Adipocyte (in vitro differentiated cells): ENCODE measurements at regions not wholly inside any gene's neighbourhood (a gene's known extent, or its start where the extent isn't known, plus 50 kb on each side); places are given as distances from the start of the nearest gene placed in this dataset.

ENCODE experiments used
- DNase-seq: peaks from one replicate; pipeline ENCODE4 v3.0.0-alpha.2; 2015; ENCODE audit warnings: low read depth
- H3K27me3 ChIP-seq: replicated peaks from 2 replicates; pipeline ENCODE4 v1.7.0; 2013; ENCODE audit warnings: mild to moderate bottlenecking, low read length, moderate library complexity; ENCODE audit not compliant: control insufficient read depth, insufficient read depth
- H3K36me3 ChIP-seq: 2 replicates; pipeline ENCODE4 v1.7.0; 2013; ENCODE audit warnings: low read length, mild to moderate bottlenecking, moderate library complexity; ENCODE audit not compliant: control insufficient read depth, insufficient read depth, severe bottlenecking
- H3K4me1 ChIP-seq: 2 replicates; pipeline ENCODE4 v1.7.0; 2013; ENCODE audit warnings: mild to moderate bottlenecking, low read length, moderate library complexity; ENCODE audit not compliant: control insufficient read depth, insufficient read depth
- H3K4me3 ChIP-seq: 2 replicates; pipeline ENCODE4 v1.7.0; 2013; ENCODE audit warnings: mild to moderate bottlenecking, low read length, moderate library complexity
- H3K9ac ChIP-seq: 2 replicates; pipeline ENCODE4 v1.7.0; 2013; ENCODE audit warnings: mild to moderate bottlenecking, low read length, moderate library complexity
- H3K9me3 ChIP-seq: 2 replicates; pipeline ENCODE4 v1.7.0; 2013; ENCODE audit warnings: mild to moderate bottlenecking, low read length, moderate library complexity; ENCODE audit not compliant: control insufficient read depth

- no peak overlapping the region for H3K9ac ChIP-seq
- no peaks in the 10 kb centered on the region for H3K9me3 ChIP-seq
- no peak overlapping the region for H3K4me3 ChIP-seq
- DNase-seq: no peak
- no peaks in the 10 kb centered on the region for H3K36me3 ChIP-seq
- no peaks in the 10 kb centered on the region for H3K27me3 ChIP-seq
- H3K4me1 ChIP-seq: peaks cover 19% of the 10 kb centered on the region
These were observed 590.4 kb upstream of the WWC1 start for GRCh38 chr5:167701051-167701450.

GRCh38 chr5:167702014-167702413 is 589.4 kb upstream of the WWC1 start:
- Histone ChIP-seq H3K36me3 (no peaks in the 10 kb centered on the region), H3K9ac (no peak overlapping the region), H3K9me3 (no peaks in the 10 kb centered on the region), H3K4me1 (peaks cover 19% of the 10 kb centered on the region), H3K27me3 (no peaks in the 10 kb centered on the region), H3K4me3 (no peak overlapping the region)
- DNase-seq: no peak

- H3K9ac ChIP-seq: no peak overlapping the region
- H3K4me1 ChIP-seq: peaks cover 6% of the 10 kb centered on the region
- no peak for DNase-seq
- H3K9me3 ChIP-seq: no peaks in the 10 kb centered on the region
- no peaks in the 10 kb centered on the region for H3K36me3 ChIP-seq
- no peak overlapping the region for H3K4me3 ChIP-seq
- H3K27me3 ChIP-seq: no peaks in the 10 kb centered on the region
These were observed 583.0 kb upstream of the WWC1 start for GRCh38 chr5:167708449-167708848.

- Histone ChIP-seq H3K9ac (no peak overlapping the region), H3K4me1 (peaks cover 6% of the 10 kb centered on the region), H3K9me3 (no peaks in the 10 kb centered on the region), H3K4me3 (no peak overlapping the region), H3K36me3 (no peaks in the 10 kb centered on the region), H3K27me3 (no peaks in the 10 kb centered on the region)
- no peak for DNase-seq
These were observed 581.8 kb upstream of the WWC1 start for GRCh38 chr5:167709625-167710024.

- Histone ChIP-seq H3K27me3 (no peaks in the 10 kb centered on the region), H3K36me3 (no peaks in the 10 kb centered on the region), H3K4me3 (no peak overlapping the region), H3K4me1 (peaks cover 6% of the 10 kb centered on the region), H3K9ac (no peak overlapping the region), H3K9me3 (no peaks in the 10 kb centered on the region)
- DNase-seq: peak; percentile 23
These were observed 580.9 kb upstream of the WWC1 start for GRCh38 chr5:167710444-167711073.

- no peaks in the 10 kb centered on the region for H3K9me3 ChIP-seq
- H3K4me3 ChIP-seq: no peak overlapping the region
- no peak for DNase-seq
- H3K4me1 ChIP-seq: peaks cover 6% of the 10 kb centered on the region
- no peaks in the 10 kb centered on the region for H3K36me3 ChIP-seq
- H3K9ac ChIP-seq: no peak overlapping the region
- no peaks in the 10 kb centered on the region for H3K27me3 ChIP-seq
These were observed 578.4 kb upstream of the WWC1 start for GRCh38 chr5:167712986-167713585.

DNA sequence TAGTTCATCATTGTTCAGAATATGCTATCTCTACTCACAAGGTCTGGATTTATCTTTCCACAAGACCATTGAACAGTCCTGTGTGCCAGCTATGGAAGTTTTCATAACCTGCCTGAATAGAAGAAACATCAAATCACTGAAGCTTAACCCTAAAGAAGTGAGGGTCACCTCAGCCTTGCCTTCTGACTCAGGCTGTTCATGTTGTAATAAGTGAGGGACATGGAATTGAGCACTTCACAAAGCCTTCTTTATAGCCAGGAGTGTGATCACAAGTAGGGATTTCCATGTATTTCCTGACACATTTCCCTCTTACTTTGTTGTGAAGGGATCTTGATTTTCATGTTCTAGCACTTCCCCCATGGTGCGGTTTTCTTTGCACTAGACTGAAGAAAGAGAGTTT is 577.5 kb upstream of the WWC1 start:
- no peak overlapping the region for H3K9ac ChIP-seq
- H3K36me3 ChIP-seq: no peaks in the 10 kb centered on the region
- H3K4me3 ChIP-seq: no peak overlapping the region
- DNase-seq: no peak
- H3K4me1 ChIP-seq: peaks cover 6% of the 10 kb centered on the region
- no peaks in the 10 kb centered on the region for H3K27me3 ChIP-seq
- H3K9me3 ChIP-seq: no peaks in the 10 kb centered on the region

DNA sequence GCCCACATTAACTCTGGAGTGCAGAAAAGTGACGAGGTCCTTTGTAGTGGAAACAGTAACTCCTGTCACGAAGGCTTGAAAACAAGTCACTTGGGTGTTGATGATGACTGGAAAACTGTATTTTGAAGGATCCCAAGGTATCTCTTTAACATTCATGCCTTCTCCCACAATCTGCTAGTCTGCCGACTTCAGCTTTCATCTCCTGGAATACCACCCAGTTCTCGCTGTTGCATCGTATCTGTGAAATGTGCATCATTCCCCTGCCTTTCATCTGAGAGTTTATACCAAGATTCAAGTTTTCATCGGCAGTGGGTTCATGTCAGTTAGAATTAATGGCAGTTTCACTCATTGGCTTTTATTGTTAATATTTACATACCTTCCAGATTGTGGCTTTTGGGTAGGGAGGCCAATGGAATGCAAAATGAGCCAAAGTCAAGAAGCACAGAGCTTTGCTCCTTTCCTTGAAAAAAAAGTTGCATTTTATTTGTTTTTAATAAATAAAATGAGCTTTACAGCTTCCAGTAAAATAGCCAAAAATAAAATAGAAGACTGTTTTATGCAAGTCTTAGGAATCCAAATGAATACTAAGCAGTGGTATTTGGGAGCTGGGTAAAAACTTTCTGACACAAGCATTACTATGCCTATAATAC is 575.2 kb upstream of the WWC1 start:
- H3K9ac ChIP-seq: no peak overlapping the region

DNA sequence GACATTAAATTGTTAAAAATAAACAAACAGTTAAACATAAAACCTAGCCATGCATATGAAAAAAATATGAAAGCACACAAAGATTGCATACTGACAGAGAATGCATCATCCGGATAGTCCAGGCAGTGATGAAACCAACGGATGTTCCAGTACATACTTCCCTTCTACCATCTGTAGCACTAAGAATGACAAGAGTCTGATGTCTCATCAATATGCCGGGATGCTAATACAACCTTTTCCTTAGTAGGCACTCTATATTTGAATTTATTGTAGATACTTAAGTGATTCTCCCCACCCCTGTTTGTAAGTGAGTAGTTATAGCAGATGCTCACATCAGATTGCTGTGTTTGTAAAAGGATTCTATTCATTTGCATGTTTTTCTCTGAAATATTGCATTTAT is 571.2 kb upstream of the WWC1 start:
- H3K9me3 ChIP-seq: no peaks in the 10 kb centered on the region
- H3K9ac ChIP-seq: no peak overlapping the region
- peaks cover 5% of the 10 kb centered on the region for H3K4me1 ChIP-seq
- H3K4me3 ChIP-seq: no peak overlapping the region
- peak; percentile 36 for DNase-seq
- no peaks in the 10 kb centered on the region for H3K27me3 ChIP-seq
- H3K36me3 ChIP-seq: no peaks in the 10 kb centered on the region

More for the DNA sequence above, 575.2 kb upstream of the WWC1 start:
- no peaks in the 10 kb centered on the region for H3K36me3 ChIP-seq
- H3K27me3 ChIP-seq: no peaks in the 10 kb centered on the region
- no peak overlapping the region for H3K4me3 ChIP-seq
- no peaks in the 10 kb centered on the region for H3K9me3 ChIP-seq
- peak; percentile 44 for DNase-seq
- no peaks in the 10 kb centered on the region for H3K4me1 ChIP-seq

DNA sequence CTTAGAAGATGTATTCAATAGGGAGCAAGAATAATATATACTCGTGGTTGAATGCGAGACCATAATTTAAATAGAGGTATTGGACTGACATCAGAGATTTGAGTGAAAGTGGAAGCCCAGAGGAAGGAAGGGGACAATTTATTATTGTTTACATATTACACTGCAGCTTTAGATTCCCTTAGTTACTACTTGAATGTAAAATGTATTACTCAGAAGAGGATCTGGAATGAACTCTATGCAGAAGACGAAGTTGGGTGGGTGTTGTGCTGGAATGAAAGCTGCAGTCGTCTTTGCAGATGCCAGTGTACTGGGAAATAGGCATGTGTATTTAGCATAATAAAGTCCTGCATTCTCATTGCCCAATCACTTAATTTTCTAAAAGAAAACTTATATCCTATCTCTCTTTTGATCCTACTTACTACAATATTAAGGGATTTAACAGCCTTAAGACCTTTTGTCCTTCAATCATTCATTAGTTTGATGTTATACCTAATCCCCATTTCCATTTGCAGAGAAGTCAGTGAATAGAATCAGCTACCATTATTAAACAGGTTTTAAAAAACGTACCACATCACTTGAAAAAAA is 570.7 kb upstream of the WWC1 start:
- H3K9me3 ChIP-seq: no peaks in the 10 kb centered on the region
- no peaks in the 10 kb centered on the region for H3K36me3 ChIP-seq
- H3K27me3 ChIP-seq: no peaks in the 10 kb centered on the region
- H3K4me3 ChIP-seq: no peak overlapping the region
- H3K4me1 ChIP-seq: peaks cover 5% of the 10 kb centered on the region
- no peak overlapping the region for H3K9ac ChIP-seq
- peak; percentile 67 for DNase-seq

- no peak overlapping the region for H3K9ac ChIP-seq
These were observed 569.5 kb upstream of the WWC1 start for GRCh38 chr5:167721926-167722440.

More at GRCh38 chr5:167721926-167722440, 569.5 kb upstream of the WWC1 start:
- no peak overlapping the region for H3K4me3 ChIP-seq
- no peaks in the 10 kb centered on the region for H3K9me3 ChIP-seq
- DNase-seq: no peak
- no peaks in the 10 kb centered on the region for H3K36me3 ChIP-seq
- H3K4me1 ChIP-seq: peaks cover 5% of the 10 kb centered on the region
- no peaks in the 10 kb centered on the region for H3K27me3 ChIP-seq
